GM18861 (cell line): ENCODE measurements at regions not wholly inside any gene's neighbourhood (a gene's known extent, or its start where the extent isn't known, plus 50 kb on each side); places are given as distances from the start of the nearest gene placed in this dataset.

Experiments used
- ATAC-seq: cut with Tn5 transposase; IDR thresholded peaks from one replicate; pipeline ENCODE4 v1.9.1; 2021; ENCODE audit not compliant: unreplicated experiment

GRCh38 chr1:56418151-56418631, 161.2 kb downstream of the PLPP3 start:
- ATAC-seq = no peak

- ATAC-seq = no peak
Measured at GRCh38 chr1:56417646-56418045, 161.7 kb downstream of the PLPP3 start.

- ATAC-seq = no peak
Measured at GRCh38 chr1:56416495-56416894, 162.9 kb downstream of the PLPP3 start.

GRCh38 chr1:56415720-56416119, 163.6 kb downstream of the PLPP3 start:
- ATAC-seq = no peak

- ATAC-seq = no peak
Measured at GRCh38 chr1:56415258-56415657, 164.1 kb downstream of the PLPP3 start.

- ATAC-seq = no peak
Measured at GRCh38 chr1:56414728-56415224, 164.6 kb downstream of the PLPP3 start.

- ATAC-seq = no peak
Measured at GRCh38 chr1:56413671-56414199, 165.6 kb downstream of the PLPP3 start.

- no peak for ATAC-seq
Measured at GRCh38 chr1:56411484-56412180, 167.7 kb downstream of the PLPP3 start.

GRCh38 chr1:56411021-56411420, 168.3 kb downstream of the PLPP3 start:
- ATAC-seq = no peak

- no peak for ATAC-seq
Measured at GRCh38 chr1:56410405-56410804, 169.0 kb downstream of the PLPP3 start.

- ATAC-seq = no peak
Measured at GRCh38 chr1:56409112-56409691, 170.2 kb downstream of the PLPP3 start.

GRCh38 chr1:56406821-56407220, 172.5 kb downstream of the PLPP3 start:
- ATAC-seq = no peak

- no peak for ATAC-seq
Measured at GRCh38 chr1:56404561-56405030, 174.8 kb downstream of the PLPP3 start.

GRCh38 chr1:56404066-56404465, 175.3 kb downstream of the PLPP3 start:
- ATAC-seq = no peak

- no peak for ATAC-seq
Measured at GRCh38 chr1:56403321-56403720, 176.0 kb downstream of the PLPP3 start.

- no peak for ATAC-seq
Measured at GRCh38 chr1:56401191-56401590, 178.2 kb downstream of the PLPP3 start.

- no peak for ATAC-seq
Measured at GRCh38 chr1:56400526-56400925, 178.8 kb downstream of the PLPP3 start.

GRCh38 chr1:56399795-56400194, 179.6 kb downstream of the PLPP3 start:
- ATAC-seq = no peak

GRCh38 chr1:56399326-56399725, 180.0 kb downstream of the PLPP3 start:
- no peak for ATAC-seq

GRCh38 chr1:56397811-56398231, 181.5 kb downstream of the PLPP3 start:
- ATAC-seq = no peak

GRCh38 chr1:56397409-56397808, 182.0 kb downstream of the PLPP3 start:
- no peak for ATAC-seq

- no peak for ATAC-seq
Measured at GRCh38 chr1:56396581-56396980, 182.8 kb downstream of the PLPP3 start.
